ENCODE measurements at regions not wholly inside any gene's neighbourhood (a gene's known extent, or its start where the extent isn't known, plus 50 kb on each side); places are given as distances from the start of the nearest gene placed in this dataset.

GRCh38 chr13:34421858-34422475, 520.1 kb upstream of the NBEA start:
- no peaks in the 10 kb centered on the region for H3K9me3 ChIP-seq
- no peaks in the 10 kb centered on the region for H3K27me3 Mint-ChIP-seq (ENCODE audit: insufficient read depth, unreplicated experiment)
- H3K36me3 Mint-ChIP-seq (ENCODE audit: insufficient read depth, unreplicated experiment): no peaks in the 10 kb centered on the region
- no peak overlapping the region for H3K4me3 ChIP-seq (ENCODE audit: low read depth, low read length)
- no peak for TF ChIP-seq CTCF (IDR thresholded peaks at IDR 0.05; ENCODE audit: insufficient read depth in 1 of 2, low read depth in 1 of 2, low read length in 1 of 2, severe bottlenecking in 1 of 2, unreplicated experiment in 1 of 2)
- no peak for DNase-seq
- ChIA-PET POLR2A (no interaction called here), CTCF (no interaction called here)
- H3K4me3 Mint-ChIP-seq (ENCODE audit: unreplicated experiment): no peak overlapping the region
- BruUV-seq (replicated peaks): no TSS peak
- no peak overlapping the region for H3K27ac Mint-ChIP-seq (ENCODE audit: unreplicated experiment)
- no peaks in the 10 kb centered on the region for H3K36me3 ChIP-seq (ENCODE audit: control insufficient read depth, insufficient read depth, low read length)
- no peaks in the 10 kb centered on the region for H3K4me1 Mint-ChIP-seq (ENCODE audit: low read depth, unreplicated experiment)
- no peaks in the 10 kb centered on the region for H3K27me3 ChIP-seq (replicated peaks; ENCODE audit: control insufficient read depth, insufficient read depth, low read length)
- H3K4me1 ChIP-seq: no peaks in the 10 kb centered on the region
- intact Hi-C loops (cut with micrococcal nuclease; ENCODE audit: unreplicated experiment): no loop called here
- H3K9me3 Mint-ChIP-seq (ENCODE audit: unreplicated experiment): no peaks in the 10 kb centered on the region

- CTCF ChIA-PET: no interaction called here
- DNase-seq: no peak
- intact Hi-C loops (cut with micrococcal nuclease; ENCODE audit: unreplicated experiment): no loop called here
- no peak overlapping the region for H3K27ac Mint-ChIP-seq (ENCODE audit: unreplicated experiment)
- Histone ChIP-seq H3K27me3 (replicated peaks; ENCODE audit: control insufficient read depth, insufficient read depth, low read length) (no peaks in the 10 kb centered on the region), H3K4me1 (no peaks in the 10 kb centered on the region), H3K36me3 (ENCODE audit: control insufficient read depth, insufficient read depth, low read length) (no peaks in the 10 kb centered on the region), H3K4me3 (ENCODE audit: low read depth, low read length) (no peak overlapping the region), H3K9me3 (no peaks in the 10 kb centered on the region)
- no peak overlapping the region for H3K4me3 Mint-ChIP-seq (ENCODE audit: unreplicated experiment)
- POLR2A ChIA-PET: no interaction called here
- H3K9me3 Mint-ChIP-seq (ENCODE audit: unreplicated experiment): no peaks in the 10 kb centered on the region
- TF ChIP-seq CTCF (IDR thresholded peaks at IDR 0.05; ENCODE audit: insufficient read depth in 1 of 2, low read depth in 1 of 2, low read length in 1 of 2, severe bottlenecking in 1 of 2, unreplicated experiment in 1 of 2): no peak
- H3K4me1 Mint-ChIP-seq (ENCODE audit: low read depth, unreplicated experiment): no peaks in the 10 kb centered on the region
- H3K27me3 Mint-ChIP-seq (ENCODE audit: insufficient read depth, unreplicated experiment): no peaks in the 10 kb centered on the region
- H3K36me3 Mint-ChIP-seq (ENCODE audit: insufficient read depth, unreplicated experiment): no peaks in the 10 kb centered on the region
- no TSS peak for BruUV-seq (replicated peaks)
Observed at GRCh38 chr13:34422956-34423355, 519.1 kb upstream of the NBEA start.

- Mint-ChIP-seq H3K36me3 (ENCODE audit: insufficient read depth, unreplicated experiment) (no peaks in the 10 kb centered on the region), H3K4me1 (ENCODE audit: low read depth, unreplicated experiment) (no peaks in the 10 kb centered on the region), H3K27ac (ENCODE audit: unreplicated experiment) (no peak overlapping the region), H3K4me3 (ENCODE audit: unreplicated experiment) (no peak overlapping the region), H3K27me3 (ENCODE audit: insufficient read depth, unreplicated experiment) (no peaks in the 10 kb centered on the region), H3K9me3 (ENCODE audit: unreplicated experiment) (no peaks in the 10 kb centered on the region)
- intact Hi-C loops (cut with micrococcal nuclease; ENCODE audit: unreplicated experiment): no loop called here
- Histone ChIP-seq H3K9me3 (no peaks in the 10 kb centered on the region), H3K4me1 (no peaks in the 10 kb centered on the region), H3K36me3 (ENCODE audit: control insufficient read depth, insufficient read depth, low read length) (no peaks in the 10 kb centered on the region), H3K4me3 (ENCODE audit: low read depth, low read length) (no peak overlapping the region), H3K27me3 (replicated peaks; ENCODE audit: control insufficient read depth, insufficient read depth, low read length) (no peaks in the 10 kb centered on the region)
- ChIA-PET POLR2A (no interaction called here), CTCF (no interaction called here)
- TF ChIP-seq CTCF (IDR thresholded peaks at IDR 0.05; ENCODE audit: insufficient read depth in 1 of 2, low read depth in 1 of 2, low read length in 1 of 2, severe bottlenecking in 1 of 2, unreplicated experiment in 1 of 2): no peak
- DNase-seq: no peak
- no TSS peak for BruUV-seq (replicated peaks)
Observed at GRCh38 chr13:34425327-34425949, 516.6 kb upstream of the NBEA start.

Data from Caco-2 (cell line).